Chondrocyte (in vitro differentiated cells): ENCODE measurements at regions not wholly inside any gene's neighbourhood (a gene's known extent, or its start where the extent isn't known, plus 50 kb on each side); places are given as distances from the start of the nearest gene placed in this dataset.

Experiments used
- DNase-seq: peaks from one replicate; pipeline ENCODE4 v3.0.0; 2021; ENCODE audit warnings: mixed read lengths, low spot score
- H3K27ac Mint-ChIP-seq: one replicate; pipeline ENCODE4 v1.8.0; 2021; ENCODE audit warnings: mild to moderate bottlenecking, moderate library complexity, mixed read lengths; ENCODE audit not compliant: unreplicated experiment
- H3K27me3 Mint-ChIP-seq: 2 replicates; pipeline ENCODE4 v1.8.0; 2021; ENCODE audit warnings: low read depth, mixed read lengths
- H3K36me3 Mint-ChIP-seq: 2 replicates; pipeline ENCODE4 v1.8.0; 2021; ENCODE audit warnings: low read depth, mixed read lengths
- H3K4me1 Mint-ChIP-seq: 2 replicates; pipeline ENCODE4 v1.8.0; 2021; ENCODE audit warnings: low read depth, mild to moderate bottlenecking, mixed read lengths
- H3K4me3 Mint-ChIP-seq: one replicate; pipeline ENCODE4 v1.8.0; 2021; ENCODE audit warnings: mild to moderate bottlenecking, moderate library complexity, mixed read lengths; ENCODE audit not compliant: unreplicated experiment
- H3K9me3 Mint-ChIP-seq: 2 replicates; pipeline ENCODE4 v1.8.0; 2021; ENCODE audit warnings: low read depth, mixed read lengths
- CTCF ChIP-seq: fragments of 200-600 bp; sonication (generic); IDR thresholded peaks from 2 replicates; pipeline ENCODE4 v1.5.0; 2021; ENCODE audit warnings: antibody characterized with exemption, mild to moderate bottlenecking, moderate library complexity

DNA sequence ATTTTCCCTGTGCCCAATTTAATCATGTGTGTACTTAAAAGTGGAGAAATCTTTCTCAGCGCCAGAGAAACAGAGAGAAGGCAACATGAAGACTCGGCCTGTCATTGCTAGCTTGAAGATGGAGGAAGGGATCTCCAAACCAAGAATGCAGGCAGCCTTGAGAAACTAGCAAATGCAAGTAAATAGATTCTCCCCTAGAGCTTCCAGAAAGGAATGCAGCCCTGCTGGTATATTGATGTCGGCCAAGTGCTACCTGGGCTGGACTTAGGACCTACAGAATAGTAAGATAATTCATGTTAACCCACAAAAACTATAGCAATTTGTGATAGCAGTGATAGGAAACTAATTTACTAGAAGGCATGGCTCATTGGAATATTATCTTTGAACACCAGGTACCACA lies 150.9 kb upstream of the ABI3BP start:
- no peak for TF ChIP-seq CTCF
- DNase-seq: no peak
- peaks cover 1% of the 10 kb centered on the region for H3K27me3 Mint-ChIP-seq
- no peaks in the 10 kb centered on the region for H3K9me3 Mint-ChIP-seq
- no peak overlapping the region for H3K4me3 Mint-ChIP-seq
- H3K27ac Mint-ChIP-seq: no peak overlapping the region
- peaks cover 19% of the 10 kb centered on the region for H3K4me1 Mint-ChIP-seq
- H3K36me3 Mint-ChIP-seq: no peaks in the 10 kb centered on the region

DNA sequence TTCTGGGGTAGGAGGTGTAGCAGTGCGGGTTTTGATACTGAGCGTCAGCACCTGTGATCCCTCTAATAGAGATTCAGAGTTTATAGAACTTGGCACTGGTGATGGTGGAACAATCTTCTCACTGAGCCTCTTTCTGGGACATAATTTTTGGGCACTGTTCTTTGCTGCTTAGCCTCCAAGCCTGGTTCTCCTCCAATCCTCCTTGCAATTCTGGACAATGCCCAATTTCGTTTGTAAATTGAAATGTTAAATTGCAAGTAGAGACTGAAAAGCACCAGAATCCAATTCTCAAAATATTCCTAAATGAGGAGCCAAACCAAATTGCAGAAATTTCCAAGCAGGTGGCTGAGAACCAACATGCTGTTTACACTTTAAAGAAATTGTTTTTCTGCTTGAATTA lies 149.8 kb upstream of the ABI3BP start:
- H3K4me1 Mint-ChIP-seq: peaks cover 19% of the 10 kb centered on the region
- H3K27me3 Mint-ChIP-seq: peaks cover 1% of the 10 kb centered on the region
- H3K36me3 Mint-ChIP-seq: no peaks in the 10 kb centered on the region
- TF ChIP-seq CTCF: no peak
- no peak overlapping the region for H3K4me3 Mint-ChIP-seq
- DNase-seq: no peak
- H3K9me3 Mint-ChIP-seq: no peaks in the 10 kb centered on the region
- H3K27ac Mint-ChIP-seq: no peak overlapping the region

DNA sequence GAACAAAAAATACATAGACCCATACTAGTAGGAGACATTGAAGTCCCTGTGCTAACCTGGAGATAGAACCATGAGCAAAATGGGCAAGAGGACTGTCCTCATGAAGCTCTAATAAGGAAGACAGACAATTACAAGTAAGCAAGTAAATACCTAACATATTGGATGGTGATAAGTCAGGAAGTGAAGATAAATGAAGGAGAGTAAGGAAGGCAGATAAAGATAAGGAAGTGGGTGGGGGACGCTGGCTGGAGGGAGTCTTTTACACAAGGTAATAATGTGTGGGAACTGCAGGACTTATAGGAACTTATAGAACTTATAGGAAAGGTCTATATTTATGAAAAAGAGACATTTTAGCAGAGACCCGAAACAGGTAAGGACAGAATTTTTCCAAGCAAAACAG lies 148.9 kb upstream of the ABI3BP start:
- no peaks in the 10 kb centered on the region for H3K36me3 Mint-ChIP-seq
- no peak overlapping the region for H3K4me3 Mint-ChIP-seq
- DNase-seq: no peak
- no peaks in the 10 kb centered on the region for H3K9me3 Mint-ChIP-seq
- no peak overlapping the region for H3K27ac Mint-ChIP-seq
- H3K27me3 Mint-ChIP-seq: peaks cover 1% of the 10 kb centered on the region
- peaks cover 18% of the 10 kb centered on the region for H3K4me1 Mint-ChIP-seq
- TF ChIP-seq CTCF: no peak

- DNase-seq: no peak
- H3K27ac Mint-ChIP-seq: no peak overlapping the region
- peaks cover 15% of the 10 kb centered on the region for H3K4me1 Mint-ChIP-seq
- TF ChIP-seq CTCF: no peak
- peaks cover 1% of the 10 kb centered on the region for H3K27me3 Mint-ChIP-seq
- H3K36me3 Mint-ChIP-seq: no peaks in the 10 kb centered on the region
- H3K9me3 Mint-ChIP-seq: no peaks in the 10 kb centered on the region
- H3K4me3 Mint-ChIP-seq: no peak overlapping the region
Observed at GRCh38 chr3:101141135-101141534, 147.9 kb upstream of the ABI3BP start.

DNA sequence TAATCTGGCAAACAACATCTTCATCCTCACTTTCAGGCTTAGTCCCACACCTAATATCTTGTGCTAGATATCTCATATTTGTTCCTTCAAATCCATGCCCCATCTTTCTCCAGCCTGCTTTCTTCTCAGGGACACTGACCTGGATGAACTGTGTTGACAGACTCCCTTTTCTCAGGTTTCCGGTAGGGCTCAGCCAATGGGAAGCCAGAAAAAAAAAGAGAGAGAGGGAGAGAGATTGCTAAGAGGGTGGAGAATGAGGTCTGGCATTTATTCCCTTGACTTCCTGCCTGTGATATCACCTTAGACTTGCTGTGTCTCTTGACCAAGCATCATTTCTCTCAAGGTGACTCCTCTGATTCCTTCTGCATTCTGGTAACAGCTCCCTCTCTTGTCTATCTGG lies 145.6 kb upstream of the ABI3BP start:
- no peak for DNase-seq
- H3K4me3 Mint-ChIP-seq: no peak overlapping the region
- H3K9me3 Mint-ChIP-seq: no peaks in the 10 kb centered on the region
- TF ChIP-seq CTCF: no peak
- H3K4me1 Mint-ChIP-seq: peaks cover 15% of the 10 kb centered on the region
- no peak overlapping the region for H3K27ac Mint-ChIP-seq
- no peaks in the 10 kb centered on the region for H3K27me3 Mint-ChIP-seq
- no peaks in the 10 kb centered on the region for H3K36me3 Mint-ChIP-seq
